Cardiac fibroblast (primary cell): ENCODE measurements at regions not wholly inside any gene's neighbourhood (a gene's known extent, or its start where the extent isn't known, plus 50 kb on each side); places are given as distances from the start of the nearest gene placed in this dataset.
A peak's percentile ranks its signal among the peaks of the same experiment; 100 is the strongest.

ENCODE experiments used
- DNase-seq, 2 donors: peaks; one replicate each; pipeline versions ENCODE4 v3.0.0 to v3.0.0-alpha.2; 2010; ENCODE audit warnings: low read depth in 2 of 2
- H3K4me3 ChIP-seq, 2 donors: replicated peaks in 1 of 2; 1 replicate in 1 of 2; 2 replicates in 1 of 2; pipeline ENCODE4 v1.5.1; 2011; ENCODE audit warnings: low read depth in 2 of 2, low read length in 2 of 2, mild to moderate bottlenecking in 2 of 2, moderate library complexity in 1 of 2
- TF ChIP-seq, protein P1 (sequence below): IDR thresholded peaks from one replicate; pipeline ENCODE4 v1.5.1; 2011; ENCODE audit warnings: low read depth, mild to moderate bottlenecking, low read length, inconsistent platforms

DNA sequence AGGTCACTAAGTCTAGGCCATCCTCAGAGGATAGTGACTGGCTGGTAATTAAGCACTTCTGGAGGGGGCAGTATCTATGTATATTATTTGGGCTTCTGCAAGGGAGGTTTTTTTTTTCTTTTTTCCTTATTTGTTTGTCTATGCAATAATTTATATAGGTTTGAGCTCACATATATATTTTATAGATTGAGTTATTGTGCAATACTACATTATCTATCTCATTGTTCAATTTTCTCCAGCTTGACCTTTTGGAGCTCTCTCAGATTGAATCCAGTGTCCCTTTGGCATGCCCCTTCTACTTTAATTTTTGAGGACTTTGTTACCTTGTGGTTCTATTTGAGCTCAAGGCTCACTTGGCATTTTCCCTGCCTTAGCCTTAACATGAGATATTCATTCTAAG is 852.1 kb downstream of the KCNT2 start:
- H3K4me3 ChIP-seq: no peak overlapping the region
- TF ChIP-seq, protein P1, sequence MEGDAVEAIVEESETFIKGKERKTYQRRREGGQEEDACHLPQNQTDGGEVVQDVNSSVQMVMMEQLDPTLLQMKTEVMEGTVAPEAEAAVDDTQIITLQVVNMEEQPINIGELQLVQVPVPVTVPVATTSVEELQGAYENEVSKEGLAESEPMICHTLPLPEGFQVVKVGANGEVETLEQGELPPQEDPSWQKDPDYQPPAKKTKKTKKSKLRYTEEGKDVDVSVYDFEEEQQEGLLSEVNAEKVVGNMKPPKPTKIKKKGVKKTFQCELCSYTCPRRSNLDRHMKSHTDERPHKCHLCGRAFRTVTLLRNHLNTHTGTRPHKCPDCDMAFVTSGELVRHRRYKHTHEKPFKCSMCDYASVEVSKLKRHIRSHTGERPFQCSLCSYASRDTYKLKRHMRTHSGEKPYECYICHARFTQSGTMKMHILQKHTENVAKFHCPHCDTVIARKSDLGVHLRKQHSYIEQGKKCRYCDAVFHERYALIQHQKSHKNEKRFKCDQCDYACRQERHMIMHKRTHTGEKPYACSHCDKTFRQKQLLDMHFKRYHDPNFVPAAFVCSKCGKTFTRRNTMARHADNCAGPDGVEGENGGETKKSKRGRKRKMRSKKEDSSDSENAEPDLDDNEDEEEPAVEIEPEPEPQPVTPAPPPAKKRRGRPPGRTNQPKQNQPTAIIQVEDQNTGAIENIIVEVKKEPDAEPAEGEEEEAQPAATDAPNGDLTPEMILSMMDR: no peak
- DNase-seq: no peak

- peak in 1 of 2 donors; percentile 8 for DNase-seq
- TF ChIP-seq, protein P1: no peak
- no peak overlapping the region for H3K4me3 ChIP-seq
Measured at GRCh38 chr1:195754874-195755273, 853.4 kb downstream of the KCNT2 start.

- DNase-seq: no peak
- TF ChIP-seq, protein P1: no peak
- no peak overlapping the region for H3K4me3 ChIP-seq
Measured at GRCh38 chr1:195754303-195754702, 853.9 kb downstream of the KCNT2 start.

- DNase-seq: no peak
- TF ChIP-seq, protein P1: no peak
- H3K4me3 ChIP-seq: no peak overlapping the region
Measured at GRCh38 chr1:195748969-195749368, 859.3 kb downstream of the KCNT2 start.

- DNase-seq: no peak
- H3K4me3 ChIP-seq: no peak overlapping the region
- TF ChIP-seq, protein P1: no peak
Measured at GRCh38 chr1:195745189-195746010, 862.8 kb downstream of the KCNT2 start.

DNA sequence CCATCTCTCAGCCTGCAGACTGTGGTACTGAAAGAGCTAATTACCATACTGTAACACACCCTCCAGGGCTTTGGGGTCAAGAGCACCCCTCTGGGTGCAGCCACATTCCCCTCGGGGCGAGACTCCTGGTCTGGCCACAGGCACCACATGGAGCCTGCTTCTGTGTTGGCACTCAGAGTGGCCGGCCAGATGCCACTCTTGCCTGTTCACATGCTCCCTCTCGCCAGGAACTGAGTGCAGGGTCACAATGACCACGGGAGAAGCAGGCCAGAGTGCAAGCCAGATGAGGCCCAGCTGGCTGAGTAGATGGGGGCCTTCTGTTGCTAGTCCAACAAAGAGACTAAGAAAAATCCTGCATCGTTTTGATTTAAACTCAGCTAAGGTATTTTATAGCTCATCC is 864.0 kb downstream of the KCNT2 start:
- no peak overlapping the region for H3K4me3 ChIP-seq
- no peak for DNase-seq
- TF ChIP-seq, protein P1: no peak
